AG04449 (cell line): ENCODE measurements at regions not wholly inside any gene's neighbourhood (a gene's known extent, or its start where the extent isn't known, plus 50 kb on each side); places are given as distances from the start of the nearest gene placed in this dataset.

ENCODE experiments used
- CTCF ChIA-PET: fragments of 350-600 bp; formaldehyde crosslinking; extraction: SDS; loops from one replicate; lab custom pipeline; 2021; ENCODE audit warnings: antibody characterized with exemption; lab: Yijun Ruan, JAX
- POLR2A ChIA-PET: fragments of 400-600, 350-600 bp; formaldehyde crosslinking; extraction: SDS; loops from one replicate; lab custom pipeline; 2020; ENCODE audit warnings: antibody characterized with exemption, inconsistent platforms; lab: Yijun Ruan, JAX
- DNase-seq: peaks from one replicate; pipeline ENCODE4 v3.0.0-alpha.2; 2010; ENCODE audit warnings: low read depth, low spot score
- H3K4me3 ChIP-seq: 2 replicates; pipeline ENCODE4 v1.5.1; 2011; ENCODE audit warnings: low read depth, mild to moderate bottlenecking, control low read depth, low read length
- CTCF ChIP-seq: IDR thresholded peaks from one replicate; pipeline ENCODE4 v1.5.1; 2011; ENCODE audit warnings: mild to moderate bottlenecking, moderate library complexity, low read length, control low read depth, inconsistent platforms; ENCODE audit not compliant: insufficient read depth; ENCODE audit errors: missing control alignments

GRCh38 chr12:91622037-91622436 lies 439.4 kb upstream of the DCN start:
- no peak for DNase-seq
- ChIA-PET POLR2A (no interaction called here), CTCF (interaction anchor here (0.9 kb wide), 1 partner anchor 45 kb away, joined by 5 read pairs; no protein-coding TSS in a partner anchor)
- no peak overlapping the region for H3K4me3 ChIP-seq
- TF ChIP-seq CTCF, result no peak

- ChIA-PET CTCF (interaction anchor here (0.9 to 1.0 kb wide), 3 partner anchors 9 to 239 kb away, joined by 3 to 5 read pairs (median 3); no protein-coding TSS in a partner anchor), POLR2A (no interaction called here)
- no peak for DNase-seq
- peak; percentile 32 for TF ChIP-seq CTCF
- no peak overlapping the region for H3K4me3 ChIP-seq
Measured at GRCh38 chr12:91620992-91621391, 438.4 kb upstream of the DCN start.

- H3K4me3 ChIP-seq, result no peak overlapping the region
- ChIA-PET POLR2A (no interaction called here), CTCF (interaction anchor here (0.9 kb wide), 1 partner anchor 9 kb away, joined by 5 read pairs; no protein-coding TSS in a partner anchor)
- no peak for TF ChIP-seq CTCF
- DNase-seq, result no peak
Measured at GRCh38 chr12:91620422-91620821, 437.8 kb upstream of the DCN start.

- TF ChIP-seq CTCF, result no peak
- H3K4me3 ChIP-seq, result no peak overlapping the region
- DNase-seq, result no peak
- ChIA-PET POLR2A (no interaction called here), CTCF (no interaction called here)
Measured at GRCh38 chr12:91618281-91618680, 435.7 kb upstream of the DCN start.

GRCh38 chr12:91617818-91618217 lies 435.2 kb upstream of the DCN start:
- TF ChIP-seq CTCF, result no peak
- DNase-seq, result no peak
- H3K4me3 ChIP-seq, result no peak overlapping the region
- ChIA-PET POLR2A (no interaction called here), CTCF (no interaction called here)

- ChIA-PET CTCF (interaction anchor here (1.2 to 1.4 kb wide), 2 partner anchors 11 to 37 kb away, joined by 3 read pairs; no protein-coding TSS in a partner anchor), POLR2A (no interaction called here)
- no peak for DNase-seq
- no peak overlapping the region for H3K4me3 ChIP-seq
- no peak for TF ChIP-seq CTCF
Measured at GRCh38 chr12:91616416-91616815, 433.8 kb upstream of the DCN start.
